Tibial nerve (tissue), 4 donors: ENCODE measurements at regions not wholly inside any gene's neighbourhood (a gene's known extent, or its start where the extent isn't known, plus 50 kb on each side); places are given as distances from the start of the nearest gene placed in this dataset.

Experiments used
- DNase-seq, 2 donors: peaks; one replicate each; pipeline ENCODE4 v3.0.0-alpha.2; 2019; ENCODE audit warnings: low spot score in 2 of 2
- H3K27ac ChIP-seq, 4 donors: fragments of 200-600 bp; sonication (generic) in 3 of 4; one replicate each; pipeline ENCODE4 v1.5.1; 2017 to 2019; ENCODE audit warnings: mild to moderate bottlenecking in 1 of 4
- H3K27me3 ChIP-seq, 2 donors: fragments of 200-600 bp; sonication (generic) in 1 of 2; one replicate each; pipeline versions ENCODE4 v1.5.1 to v1.6.0; 2017 to 2019
- H3K36me3 ChIP-seq, 3 donors: fragments of 200-600 bp; sonication (generic); one replicate each; pipeline ENCODE4 v1.5.1; 2018 to 2019
- H3K4me1 ChIP-seq, 4 donors: fragments of 200-600 bp; sonication (generic) in 3 of 4; one replicate each; pipeline ENCODE4 v1.5.1; 2017 to 2019
- H3K4me3 ChIP-seq, 4 donors: fragments of 200-600 bp; sonication (generic) in 3 of 4; one replicate each; pipeline ENCODE4 v1.5.1; 2017 to 2019; ENCODE audit warnings: mild to moderate bottlenecking in 1 of 4, moderate library complexity in 1 of 4
- H3K9me3 ChIP-seq, 4 donors: fragments of 200-600 bp; sonication (generic) in 3 of 4; one replicate each; pipeline ENCODE4 v1.5.1; 2017 to 2019
- CTCF ChIP-seq, 5 experiments: fragments of 200-600 bp in 3 of 5; fragments of 450-650 bp in 2 of 5; sonication (generic) in 3 of 5; IDR thresholded peaks; one replicate each; pipeline ENCODE4 v1.5.1; 2016 to 2019; ENCODE audit warnings: antibody characterized with exemption in 5 of 5, mild to moderate bottlenecking in 3 of 5, moderate library complexity in 2 of 5
- EP300 ChIP-seq, 2 donors: sonication (generic); formaldehyde crosslinking; IDR thresholded peaks; one replicate each; pipeline ENCODE4 v1.6.1; 2017; ENCODE audit warnings: antibody characterized with exemption in 2 of 2, mild to moderate bottlenecking in 1 of 2
- POLR2A ChIP-seq, 2 donors: fragments of 450-650 bp; IDR thresholded peaks; one replicate each; pipeline ENCODE4 v1.6.1; 2017; ENCODE audit warnings: antibody characterized with exemption in 2 of 2, mild to moderate bottlenecking in 2 of 2, moderate library complexity in 2 of 2
- WGBS, 2 donors: methylation state at CpG; one replicate each; pipeline ENCODE4 v1.1.5; 2018; 5-methylcytosine and 5-hydroxymethylcytosine counted together

GRCh38 chr3:184459355-184459754 lies 79.5 kb downstream of the CHRD start:
- WGBS, 2 donors = 52% methylated on average over 4 of the region's 4 CpGs

GRCh38 chr3:184460276-184460675 lies 80.4 kb downstream of the CHRD start:
- Histone ChIP-seq H3K4me3 (no peak overlapping the region), H3K9me3 (no peaks in the 10 kb centered on the region), H3K27me3 (no peaks in the 10 kb centered on the region), H3K36me3 (no peaks in the 10 kb centered on the region), H3K4me1 (no peaks in the 10 kb centered on the region), H3K27ac (no peak overlapping the region)
- TF ChIP-seq EP300 (IDR thresholded peaks at IDR 0.05) = no peak
- TF ChIP-seq CTCF (IDR thresholded peaks at IDR 0.05) = no peak
- TF ChIP-seq POLR2A (IDR thresholded peaks at IDR 0.05) = no peak
- no peak for DNase-seq
- WGBS, 2 donors = 77 to 82% methylated on average over 8 of the region's 8 CpGs

More at GRCh38 chr3:184459355-184459754, 79.5 kb downstream of the CHRD start:
- Histone ChIP-seq H3K4me3 (no peak overlapping the region), H3K27me3 (no peaks in the 10 kb centered on the region), H3K36me3 (no peaks in the 10 kb centered on the region), H3K9me3 (no peaks in the 10 kb centered on the region), H3K4me1 (no peaks in the 10 kb centered on the region), H3K27ac (no peak overlapping the region)
- no peak for TF ChIP-seq EP300 (IDR thresholded peaks at IDR 0.05)
- no peak for TF ChIP-seq CTCF (IDR thresholded peaks at IDR 0.05)
- TF ChIP-seq POLR2A (IDR thresholded peaks at IDR 0.05) = no peak
- DNase-seq = no peak

GRCh38 chr3:184461219-184461618 lies 81.4 kb downstream of the CHRD start:
- WGBS, 2 donors = 87 to 88% methylated on average over 6 of the region's 6 CpGs
- no peak overlapping the region for H3K27ac ChIP-seq
- TF ChIP-seq POLR2A (IDR thresholded peaks at IDR 0.05) (no peak), EP300 (IDR thresholded peaks at IDR 0.05) (no peak), CTCF (IDR thresholded peaks at IDR 0.05) (no peak)
- no peaks in the 10 kb centered on the region for H3K9me3 ChIP-seq
- no peaks in the 10 kb centered on the region for H3K27me3 ChIP-seq
- no peak overlapping the region for H3K4me3 ChIP-seq
- H3K4me1 ChIP-seq = no peaks in the 10 kb centered on the region
- no peaks in the 10 kb centered on the region for H3K36me3 ChIP-seq
- DNase-seq = no peak

GRCh38 chr3:184465883-184466412 lies 86.1 kb downstream of the CHRD start:
- no peak for DNase-seq
- H3K9me3 ChIP-seq = no peaks in the 10 kb centered on the region
- WGBS, 2 donors = 66 to 76% methylated on average over 5 of the region's 5 CpGs
- peaks cover 0 to 7% (median 0%) of the 10 kb centered on the region in 4 donors for H3K4me1 ChIP-seq
- H3K27me3 ChIP-seq = peaks cover 0 to 3% of the 10 kb centered on the region in 2 donors
- no peaks in the 10 kb centered on the region for H3K36me3 ChIP-seq
- H3K27ac ChIP-seq = no peak overlapping the region
- H3K4me3 ChIP-seq = no peak overlapping the region
- TF ChIP-seq POLR2A (IDR thresholded peaks at IDR 0.05) (no peak), CTCF (IDR thresholded peaks at IDR 0.05) (no peak), EP300 (IDR thresholded peaks at IDR 0.05) (no peak)

GRCh38 chr3:184466413-184466960 lies 86.6 kb downstream of the CHRD start:
- H3K4me3 ChIP-seq = no peak overlapping the region
- H3K27me3 ChIP-seq = peaks cover 0 to 3% of the 10 kb centered on the region in 2 donors
- peaks cover 0 to 7% (median 0%) of the 10 kb centered on the region in 4 donors for H3K4me1 ChIP-seq
- WGBS, 2 donors = 33 to 34% methylated on average over 12 of the region's 12 CpGs
- no peaks in the 10 kb centered on the region for H3K9me3 ChIP-seq
- TF ChIP-seq CTCF (IDR thresholded peaks at IDR 0.05) = no peak
- TF ChIP-seq EP300 (IDR thresholded peaks at IDR 0.05) = no peak
- TF ChIP-seq POLR2A (IDR thresholded peaks at IDR 0.05) = no peak
- no peak for DNase-seq
- no peaks in the 10 kb centered on the region for H3K36me3 ChIP-seq
- no peak overlapping the region for H3K27ac ChIP-seq
